GM12878 (cell line): ENCODE measurements at regions not wholly inside any gene's neighbourhood (a gene's known extent, or its start where the extent isn't known, plus 50 kb on each side); places are given as distances from the start of the nearest gene placed in this dataset.

Experiments
- ATAC-seq: fragments of 200-7000 bp; cut with Tn5 transposase; 3 replicates; pipeline ENCODE4 v1.9.1; 2020; ENCODE audit warnings: mild to moderate bottlenecking, moderate library complexity
- BruUV-seq: library from RNA; stranded (reverse); fragments of 400-500 nt; replicated peaks from 2 replicates; lab custom pipeline; 2021; lab: Mats Ljungman, UMichigan
- CTCF ChIA-PET: fragments of 300-600 bp; sonication (Branson Sonifier 250); formaldehyde crosslinking; extraction: SDS; loops from one replicate; lab custom pipeline; 2021; ENCODE audit warnings: inconsistent platforms; lab: Yijun Ruan, JAX
- POLR2A ChIA-PET: fragments of 350-600 bp; formaldehyde crosslinking; extraction: SDS; loops from one replicate; lab custom pipeline; 2021; ENCODE audit warnings: inconsistent platforms; lab: Charles Lee
- RAD21 ChIA-PET: fragments of 300-600 bp; sonication (Branson Sonifier 250); formaldehyde crosslinking; loops from one replicate; lab custom pipeline; 2023; ENCODE audit warnings: antibody characterized with exemption; ENCODE audit not compliant: unreplicated experiment; lab: Charles Lee
- SMC1A ChIA-PET: fragments of 300-600 bp; sonication (Branson Sonifier 250); formaldehyde crosslinking; loops from one replicate; lab custom pipeline; 2023; ENCODE audit not compliant: unreplicated experiment, uncharacterized antibody; lab: Charles Lee
- DNase-seq: peaks from one replicate; pipeline ENCODE4 v3.0.0-alpha.2; 2011; ENCODE audit warnings: low read depth, low spot score
- FAIRE-seq: peaks from 3 replicates; lab custom pipeline; 2011; peaks lifted over from hg19 to GRCh38; lab: Jason Lieb, UNC
- H2AFZ ChIP-seq: 2 replicates; pipeline ENCODE4 v1.6.0; 2011; ENCODE audit warnings: low read depth, low read length, control low read depth; ENCODE audit not compliant: control insufficient read depth
- H3K27ac ChIP-seq: 2 replicates; pipeline ENCODE4 v1.5.1; 2011; ENCODE audit warnings: control low read depth; ENCODE audit not compliant: control insufficient read depth, insufficient read depth
- H3K27me3 ChIP-seq, 2 experiments: replicated peaks in 1 of 2; 2 replicates each; pipeline versions ENCODE4 v1.6.0 to v1.6.1; 2011; ENCODE audit warnings: low read length in 1 of 2; ENCODE audit not compliant: control insufficient read depth in 2 of 2, insufficient read depth in 2 of 2
- H3K36me3 ChIP-seq, 2 experiments: 2 replicates each; pipeline ENCODE4 v1.5.1; 2011; ENCODE audit warnings: low read length in 1 of 2; ENCODE audit not compliant: control insufficient read depth in 2 of 2, insufficient read depth in 2 of 2
- H3K4me1 ChIP-seq: 2 replicates; pipeline ENCODE4 v1.6.1; 2011; ENCODE audit warnings: mild to moderate bottlenecking, low read length, moderate library complexity, mixed read lengths; ENCODE audit not compliant: control insufficient read depth, insufficient read depth
- H3K4me2 ChIP-seq: 2 replicates; pipeline ENCODE4 v1.6.0; 2011; ENCODE audit warnings: control low read depth; ENCODE audit not compliant: control insufficient read depth, insufficient read depth
- H3K4me3 ChIP-seq: fragments of 200-600 bp; sonication (generic); 2 replicates; pipeline ENCODE4 v1.5.1; 2016
- H3K79me2 ChIP-seq: 2 replicates; pipeline ENCODE4 v1.6.0; 2011; ENCODE audit warnings: low read length; ENCODE audit not compliant: control insufficient read depth, insufficient read depth
- H3K9ac ChIP-seq: 2 replicates; pipeline ENCODE4 v1.8.0; 2011; ENCODE audit warnings: low read length, control low read depth, mixed read lengths; ENCODE audit not compliant: control insufficient read depth, insufficient read depth
- H3K9me3 ChIP-seq: replicated peaks from 3 replicates; pipeline ENCODE4 v1.5.1; 2011; ENCODE audit warnings: mild to moderate bottlenecking, low read length; ENCODE audit not compliant: control insufficient read depth, insufficient read depth
- H4K20me1 ChIP-seq: 2 replicates; pipeline ENCODE4 v1.6.0; 2011; ENCODE audit not compliant: control insufficient read depth, insufficient read depth
- BHLHE40 ChIP-seq, 2 experiments: fragments of 450-650 bp in 1 of 2; IDR thresholded peaks; 2 replicates each; pipeline ENCODE4 v1.6.1; 2011 to 2017; ENCODE audit warnings: low read depth in 2 of 2, borderline replicate concordance in 1 of 2, improper control_type of control experiment in 1 of 2, low read length in 1 of 2, mild to moderate bottlenecking in 1 of 2
- CHD1 ChIP-seq: IDR thresholded peaks from 2 replicates; pipeline ENCODE4 v1.6.1; 2012; ENCODE audit warnings: low read depth, low read length, improper control_type of control experiment
- MEF2A ChIP-seq: IDR thresholded peaks from 2 replicates; pipeline ENCODE4 v1.6.1; 2011; ENCODE audit warnings: low read depth, mild to moderate bottlenecking, low read length, moderate library complexity; ENCODE audit not compliant: insufficient read depth
- NFYB ChIP-seq: IDR thresholded peaks from 2 replicates; pipeline ENCODE4 v1.6.1; 2011; ENCODE audit warnings: low read depth, mild to moderate bottlenecking, low read length, improper control_type of control experiment, moderate library complexity; ENCODE audit not compliant: insufficient read depth
- POLR2A ChIP-seq: IDR thresholded peaks from 2 replicates; pipeline ENCODE4 v1.6.1; 2011; ENCODE audit warnings: low read depth, mild to moderate bottlenecking, low read length
- POLR2AphosphoS2 ChIP-seq: IDR thresholded peaks from 2 replicates; pipeline ENCODE4 v1.6.1; 2011; ENCODE audit warnings: low read depth, mild to moderate bottlenecking, low read length, improper control_type of control experiment, moderate library complexity
- RELA ChIP-seq: fragments of 450-650 bp; IDR thresholded peaks from 2 replicates; pipeline ENCODE4 v1.8.0; 2014; ENCODE audit warnings: borderline replicate concordance; ENCODE audit not compliant: partially characterized antibody
- TAF1 ChIP-seq: IDR thresholded peaks from 2 replicates; pipeline ENCODE4 v1.6.1; 2011; ENCODE audit warnings: mild to moderate bottlenecking, low read depth, low read length, borderline replicate concordance
- TCF12 ChIP-seq: IDR thresholded peaks from 2 replicates; pipeline ENCODE4 v1.6.1; 2011; ENCODE audit warnings: low read depth, mild to moderate bottlenecking, low read length
- YBX1 ChIP-seq: fragments of 450-650 bp; IDR thresholded peaks from 2 replicates; pipeline ENCODE4 v1.6.1; 2016; ENCODE audit warnings: antibody characterized with exemption
- ZNF622 ChIP-seq: fragments of 450-650 bp; IDR thresholded peaks from 2 replicates; pipeline ENCODE4 v1.6.1; 2017; ENCODE audit warnings: mild to moderate bottlenecking, inconsistent platforms
- WGBS: methylation state at CpG from one replicate; pipeline ENCODE4 v1.1.6; 2016; ENCODE audit warnings: low lambda C conversion rate; ENCODE audit not compliant: insufficient replicate concordance, insufficient coverage; ENCODE audit errors: missing lambda C conversion rate; 5-methylcytosine and 5-hydroxymethylcytosine counted together
- in situ Hi-C: fragments of 300-500 bp; cut with MboI; formaldehyde crosslinking; loops from 9 replicates; pipeline ENCODE4 v1.14.3; 2018; ENCODE audit warnings: mixed read lengths
- intact Hi-C: fragments of 100-400 bp; cut with micrococcal nuclease; formaldehyde crosslinking; loops from one replicate; pipeline ENCODE4 v1.14.2; 2022; ENCODE audit not compliant: unreplicated experiment
- TF ChIP-seq, protein P1 (sequence below): fragments of 450-650 bp; IDR thresholded peaks from 2 replicates; pipeline ENCODE4 v1.6.1; 2017; ENCODE audit warnings: mild to moderate bottlenecking, moderate library complexity
- TF ChIP-seq, protein P2 (sequence below): fragments of 450-650 bp; formaldehyde crosslinking; IDR thresholded peaks from 2 replicates; pipeline ENCODE4 v1.4.0; 2020; ENCODE audit warnings: mild to moderate bottlenecking, moderate library complexity
- TF ChIP-seq, protein P3 (sequence below): fragments of 450-650 bp; IDR thresholded peaks from 2 replicates; pipeline ENCODE4 v1.6.1; 2017; ENCODE audit warnings: mild to moderate bottlenecking

DNA sequence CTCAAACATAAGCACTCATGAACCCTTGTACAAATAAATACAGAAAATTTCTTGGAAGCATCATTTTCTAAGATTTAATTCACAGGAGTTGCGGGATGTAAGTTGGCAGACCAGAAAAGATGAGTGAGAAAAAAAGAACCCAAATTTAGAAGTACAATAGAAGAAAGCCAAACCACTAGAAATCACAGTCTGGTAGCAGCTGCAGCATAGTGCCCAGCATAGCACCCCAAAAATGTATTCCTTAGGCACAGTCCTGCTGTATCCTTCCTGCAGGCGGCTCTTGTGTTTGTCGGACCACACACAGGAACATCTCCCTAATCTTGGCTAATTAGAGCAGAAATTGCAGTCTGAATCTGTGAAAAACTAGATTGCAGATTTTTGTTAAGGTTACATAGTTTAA is 208.5 kb upstream of the TRPM3 start (continued):
- TF ChIP-seq, protein P1, sequence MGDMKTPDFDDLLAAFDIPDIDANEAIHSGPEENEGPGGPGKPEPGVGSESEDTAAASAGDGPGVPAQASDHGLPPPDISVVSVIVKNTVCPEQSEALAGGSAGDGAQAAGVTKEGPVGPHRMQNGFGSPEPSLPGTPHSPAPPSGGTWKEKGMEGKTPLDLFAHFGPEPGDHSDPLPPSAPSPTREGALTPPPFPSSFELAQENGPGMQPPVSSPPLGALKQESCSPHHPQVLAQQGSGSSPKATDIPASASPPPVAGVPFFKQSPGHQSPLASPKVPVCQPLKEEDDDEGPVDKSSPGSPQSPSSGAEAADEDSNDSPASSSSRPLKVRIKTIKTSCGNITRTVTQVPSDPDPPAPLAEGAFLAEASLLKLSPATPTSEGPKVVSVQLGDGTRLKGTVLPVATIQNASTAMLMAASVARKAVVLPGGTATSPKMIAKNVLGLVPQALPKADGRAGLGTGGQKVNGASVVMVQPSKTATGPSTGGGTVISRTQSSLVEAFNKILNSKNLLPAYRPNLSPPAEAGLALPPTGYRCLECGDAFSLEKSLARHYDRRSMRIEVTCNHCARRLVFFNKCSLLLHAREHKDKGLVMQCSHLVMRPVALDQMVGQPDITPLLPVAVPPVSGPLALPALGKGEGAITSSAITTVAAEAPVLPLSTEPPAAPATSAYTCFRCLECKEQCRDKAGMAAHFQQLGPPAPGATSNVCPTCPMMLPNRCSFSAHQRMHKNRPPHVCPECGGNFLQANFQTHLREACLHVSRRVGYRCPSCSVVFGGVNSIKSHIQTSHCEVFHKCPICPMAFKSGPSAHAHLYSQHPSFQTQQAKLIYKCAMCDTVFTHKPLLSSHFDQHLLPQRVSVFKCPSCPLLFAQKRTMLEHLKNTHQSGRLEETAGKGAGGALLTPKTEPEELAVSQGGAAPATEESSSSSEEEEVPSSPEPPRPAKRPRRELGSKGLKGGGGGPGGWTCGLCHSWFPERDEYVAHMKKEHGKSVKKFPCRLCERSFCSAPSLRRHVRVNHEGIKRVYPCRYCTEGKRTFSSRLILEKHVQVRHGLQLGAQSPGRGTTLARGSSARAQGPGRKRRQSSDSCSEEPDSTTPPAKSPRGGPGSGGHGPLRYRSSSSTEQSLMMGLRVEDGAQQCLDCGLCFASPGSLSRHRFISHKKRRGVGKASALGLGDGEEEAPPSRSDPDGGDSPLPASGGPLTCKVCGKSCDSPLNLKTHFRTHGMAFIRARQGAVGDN: no peak

DNA sequence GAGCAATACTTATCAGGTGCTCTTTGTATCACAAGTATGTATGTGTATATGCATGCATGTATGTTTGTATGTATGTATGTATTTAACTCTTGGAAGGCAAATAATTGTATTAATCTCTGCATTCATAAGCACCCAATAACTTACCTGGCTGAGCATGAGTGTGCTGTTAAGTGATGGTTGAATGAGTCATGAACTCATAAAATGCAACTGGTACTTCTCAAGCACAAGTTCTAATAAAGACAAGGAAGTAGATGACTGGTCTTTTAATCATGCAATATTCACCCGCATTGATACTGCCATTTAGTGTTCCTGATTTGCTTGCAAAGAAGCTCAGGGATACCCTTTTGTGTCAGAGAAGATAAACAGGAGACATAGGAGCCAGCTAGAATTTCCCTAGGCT is 204.9 kb upstream of the TRPM3 start:
- BruUV-seq: no TSS peak
- no peaks in the 10 kb centered on the region; a peak in 1 of 4 replicates for H3K27me3 ChIP-seq
- SMC1A ChIA-PET: no interaction called here
- no peak for DNase-seq
- no peaks in the 10 kb centered on the region; the same call in 1 of the 2 replicates for H4K20me1 ChIP-seq
- POLR2A ChIA-PET: no interaction called here
- 0% methylated on average over 1 of the region's 1 CpG for WGBS
- no peaks in the 10 kb centered on the region for H3K9me3 ChIP-seq
- FAIRE-seq: no peak
- H3K9ac ChIP-seq: no peak overlapping the region
- no peak for ATAC-seq
- RAD21 ChIA-PET: no interaction called here
- CTCF ChIA-PET: no interaction called here
- H2AFZ ChIP-seq: no peak overlapping the region
- H3K4me3 ChIP-seq: no peak overlapping the region
- H3K4me1 ChIP-seq: no peaks in the 10 kb centered on the region
- in situ Hi-C loops (no loop called here), intact Hi-C loops (no loop called here)
- no peaks in the 10 kb centered on the region for H3K36me3 ChIP-seq
- no peak overlapping the region for H3K27ac ChIP-seq
- H3K4me2 ChIP-seq: no peak overlapping the region
- no peaks in the 10 kb centered on the region for H3K79me2 ChIP-seq
- TF ChIP-seq ZNF622: no peak
- no peak for TF ChIP-seq NFYB
- TF ChIP-seq, protein P2, sequence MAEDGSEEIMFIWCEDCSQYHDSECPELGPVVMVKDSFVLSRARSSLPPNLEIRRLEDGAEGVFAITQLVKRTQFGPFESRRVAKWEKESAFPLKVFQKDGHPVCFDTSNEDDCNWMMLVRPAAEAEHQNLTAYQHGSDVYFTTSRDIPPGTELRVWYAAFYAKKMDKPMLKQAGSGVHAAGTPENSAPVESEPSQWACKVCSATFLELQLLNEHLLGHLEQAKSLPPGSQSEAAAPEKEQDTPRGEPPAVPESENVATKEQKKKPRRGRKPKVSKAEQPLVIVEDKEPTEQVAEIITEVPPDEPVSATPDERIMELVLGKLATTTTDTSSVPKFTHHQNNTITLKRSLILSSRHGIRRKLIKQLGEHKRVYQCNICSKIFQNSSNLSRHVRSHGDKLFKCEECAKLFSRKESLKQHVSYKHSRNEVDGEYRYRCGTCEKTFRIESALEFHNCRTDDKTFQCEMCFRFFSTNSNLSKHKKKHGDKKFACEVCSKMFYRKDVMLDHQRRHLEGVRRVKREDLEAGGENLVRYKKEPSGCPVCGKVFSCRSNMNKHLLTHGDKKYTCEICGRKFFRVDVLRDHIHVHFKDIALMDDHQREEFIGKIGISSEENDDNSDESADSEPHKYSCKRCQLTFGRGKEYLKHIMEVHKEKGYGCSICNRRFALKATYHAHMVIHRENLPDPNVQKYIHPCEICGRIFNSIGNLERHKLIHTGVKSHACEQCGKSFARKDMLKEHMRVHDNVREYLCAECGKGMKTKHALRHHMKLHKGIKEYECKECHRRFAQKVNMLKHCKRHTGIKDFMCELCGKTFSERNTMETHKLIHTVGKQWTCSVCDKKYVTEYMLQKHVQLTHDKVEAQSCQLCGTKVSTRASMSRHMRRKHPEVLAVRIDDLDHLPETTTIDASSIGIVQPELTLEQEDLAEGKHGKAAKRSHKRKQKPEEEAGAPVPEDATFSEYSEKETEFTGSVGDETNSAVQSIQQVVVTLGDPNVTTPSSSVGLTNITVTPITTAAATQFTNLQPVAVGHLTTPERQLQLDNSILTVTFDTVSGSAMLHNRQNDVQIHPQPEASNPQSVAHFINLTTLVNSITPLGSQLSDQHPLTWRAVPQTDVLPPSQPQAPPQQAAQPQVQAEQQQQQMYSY: no peak
- TF ChIP-seq YBX1: no peak
- no peak for TF ChIP-seq CHD1
- TF ChIP-seq BHLHE40 (IDR thresholded peaks at IDR 0.05; ENCODE audit: borderline replicate concordance in 1 of 2, low read depth in 2 of 2, low read length in 1 of 2): no peak
- TF ChIP-seq MEF2A: no peak
- TF ChIP-seq RELA: no peak
- TF ChIP-seq, protein P3, sequence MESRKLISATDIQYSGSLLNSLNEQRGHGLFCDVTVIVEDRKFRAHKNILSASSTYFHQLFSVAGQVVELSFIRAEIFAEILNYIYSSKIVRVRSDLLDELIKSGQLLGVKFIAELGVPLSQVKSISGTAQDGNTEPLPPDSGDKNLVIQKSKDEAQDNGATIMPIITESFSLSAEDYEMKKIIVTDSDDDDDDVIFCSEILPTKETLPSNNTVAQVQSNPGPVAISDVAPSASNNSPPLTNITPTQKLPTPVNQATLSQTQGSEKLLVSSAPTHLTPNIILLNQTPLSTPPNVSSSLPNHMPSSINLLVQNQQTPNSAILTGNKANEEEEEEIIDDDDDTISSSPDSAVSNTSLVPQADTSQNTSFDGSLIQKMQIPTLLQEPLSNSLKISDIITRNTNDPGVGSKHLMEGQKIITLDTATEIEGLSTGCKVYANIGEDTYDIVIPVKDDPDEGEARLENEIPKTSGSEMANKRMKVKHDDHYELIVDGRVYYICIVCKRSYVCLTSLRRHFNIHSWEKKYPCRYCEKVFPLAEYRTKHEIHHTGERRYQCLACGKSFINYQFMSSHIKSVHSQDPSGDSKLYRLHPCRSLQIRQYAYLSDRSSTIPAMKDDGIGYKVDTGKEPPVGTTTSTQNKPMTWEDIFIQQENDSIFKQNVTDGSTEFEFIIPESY: no peak
- TF ChIP-seq TCF12: no peak
- no peak for TF ChIP-seq TAF1
- no peak for TF ChIP-seq POLR2AphosphoS2
- no peak for TF ChIP-seq POLR2A
